ENCODE measurements at regions not wholly inside any gene's neighbourhood (a gene's known extent, or its start where the extent isn't known, plus 50 kb on each side); places are given as distances from the start of the nearest gene placed in this dataset.
"Not testable (repeated sequence)": the region's sequence is repeated elsewhere in the genome, so short reads cannot be mapped to it uniquely, and the experiment has no call there.

- DNase-seq (ENCODE audit: low spot score): no peak
- no peak for FAIRE-seq
Observed at GRCh38 chr2:239748811-239749210, 276.3 kb downstream of the NDUFA10 start.

- FAIRE-seq (no peak), DNase-seq (ENCODE audit: low spot score) (no peak)
Observed at GRCh38 chr2:239747771-239748170, 277.4 kb downstream of the NDUFA10 start.

- no peak for FAIRE-seq
Observed at GRCh38 chr2:239747274-239747673, 277.9 kb downstream of the NDUFA10 start.

GRCh38 chr2:239746559-239747246, 278.4 kb downstream of the NDUFA10 start:
- DNase-seq (ENCODE audit: low spot score) (no peak), FAIRE-seq (no peak)

More at GRCh38 chr2:239747274-239747673, 277.9 kb downstream of the NDUFA10 start:
- DNase-seq (ENCODE audit: low spot score): no peak

- FAIRE-seq (no peak), DNase-seq (ENCODE audit: low spot score) (no peak)
Observed at GRCh38 chr2:239745386-239746227, 279.5 kb downstream of the NDUFA10 start.

GRCh38 chr2:239744706-239745340, 280.3 kb downstream of the NDUFA10 start:
- DNase-seq (ENCODE audit: low spot score): no peak
- no peak for FAIRE-seq

- DNase-seq (ENCODE audit: low spot score) (no peak), FAIRE-seq (no peak)
Observed at GRCh38 chr2:239743206-239743605, 281.9 kb downstream of the NDUFA10 start.

- FAIRE-seq: no peak
- no peak for DNase-seq (ENCODE audit: low spot score)
Observed at GRCh38 chr2:239742377-239742776, 282.8 kb downstream of the NDUFA10 start.

- FAIRE-seq: no peak
- no peak for DNase-seq (ENCODE audit: low spot score)
Observed at GRCh38 chr2:239739206-239739605, 285.9 kb downstream of the NDUFA10 start.

- DNase-seq (ENCODE audit: low spot score) (no peak), FAIRE-seq (no peak)
Observed at GRCh38 chr2:239738159-239738558, 287.0 kb downstream of the NDUFA10 start.

- FAIRE-seq: no peak
Observed at GRCh38 chr2:239737144-239737463, 288.0 kb downstream of the NDUFA10 start.

GRCh38 chr2:239736358-239737143, 288.6 kb downstream of the NDUFA10 start:
- DNase-seq (ENCODE audit: low spot score): no peak
- FAIRE-seq: no peak

More at GRCh38 chr2:239737144-239737463, 288.0 kb downstream of the NDUFA10 start:
- DNase-seq (ENCODE audit: low spot score): no peak

GRCh38 chr2:239735829-239736357, 289.2 kb downstream of the NDUFA10 start:
- FAIRE-seq (no peak), DNase-seq (ENCODE audit: low spot score) (no peak)

- DNase-seq (ENCODE audit: low spot score) (no peak), FAIRE-seq (no peak)
Observed at GRCh38 chr2:239735131-239735828, 289.9 kb downstream of the NDUFA10 start.

GRCh38 chr2:239734436-239735005, 290.6 kb downstream of the NDUFA10 start:
- FAIRE-seq: no peak
- no peak for DNase-seq (ENCODE audit: low spot score)

GRCh38 chr2:239732666-239733010, 292.5 kb downstream of the NDUFA10 start:
- FAIRE-seq (no peak), DNase-seq (ENCODE audit: low spot score) (no peak)

- FAIRE-seq (no peak), DNase-seq (ENCODE audit: low spot score) (no peak)
Observed at GRCh38 chr2:239731998-239732665, 293.0 kb downstream of the NDUFA10 start.

- no peak for FAIRE-seq
Observed at GRCh38 chr2:239731422-239731821, 293.7 kb downstream of the NDUFA10 start.

GRCh38 chr2:239730897-239731296, 294.2 kb downstream of the NDUFA10 start:
- FAIRE-seq (no peak), DNase-seq (ENCODE audit: low spot score) (no peak)

More at GRCh38 chr2:239731422-239731821, 293.7 kb downstream of the NDUFA10 start:
- DNase-seq (ENCODE audit: low spot score): no peak

- not testable (repeated sequence) for DNase-seq (ENCODE audit: low spot score); FAIRE-seq
Observed at GRCh38 chr2:239730567-239730882, 294.6 kb downstream of the NDUFA10 start.
